ENCODE measurements at regions not wholly inside any gene's neighbourhood (a gene's known extent, or its start where the extent isn't known, plus 50 kb on each side); places are given as distances from the start of the nearest gene placed in this dataset.

DNA sequence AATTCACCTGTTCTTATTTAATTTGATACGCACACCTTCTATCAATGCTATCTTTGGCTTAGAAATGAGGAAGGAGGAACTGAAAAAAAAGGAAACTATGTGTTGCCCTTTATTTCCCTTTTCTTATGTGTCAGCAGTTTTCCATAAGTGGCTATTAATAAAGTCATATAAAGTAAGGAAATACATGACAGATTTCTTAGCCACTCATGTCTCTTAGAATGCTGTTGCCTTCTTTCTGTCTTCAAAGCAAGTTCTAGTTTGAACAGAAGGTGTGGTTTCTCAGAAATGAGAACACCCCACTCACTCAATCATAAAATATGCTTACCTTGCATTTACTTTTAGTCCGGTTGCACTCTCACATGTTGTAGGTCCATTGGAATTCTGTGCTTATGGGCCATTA is 640.5 kb upstream of the GRM7 start (continued):
- TF ChIP-seq, protein P1, sequence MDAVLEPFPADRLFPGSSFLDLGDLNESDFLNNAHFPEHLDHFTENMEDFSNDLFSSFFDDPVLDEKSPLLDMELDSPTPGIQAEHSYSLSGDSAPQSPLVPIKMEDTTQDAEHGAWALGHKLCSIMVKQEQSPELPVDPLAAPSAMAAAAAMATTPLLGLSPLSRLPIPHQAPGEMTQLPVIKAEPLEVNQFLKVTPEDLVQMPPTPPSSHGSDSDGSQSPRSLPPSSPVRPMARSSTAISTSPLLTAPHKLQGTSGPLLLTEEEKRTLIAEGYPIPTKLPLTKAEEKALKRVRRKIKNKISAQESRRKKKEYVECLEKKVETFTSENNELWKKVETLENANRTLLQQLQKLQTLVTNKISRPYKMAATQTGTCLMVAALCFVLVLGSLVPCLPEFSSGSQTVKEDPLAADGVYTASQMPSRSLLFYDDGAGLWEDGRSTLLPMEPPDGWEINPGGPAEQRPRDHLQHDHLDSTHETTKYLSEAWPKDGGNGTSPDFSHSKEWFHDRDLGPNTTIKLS (IDR thresholded peaks at IDR 0.05; ENCODE audit: borderline replicate concordance, low read depth) = no peak
- TF ChIP-seq CREBBP (IDR thresholded peaks at IDR 0.05; ENCODE audit: low read depth, low read length) (no peak), PTBP1 (IDR thresholded peaks at IDR 0.05; ENCODE audit: low read depth, low read length) (no peak), ZNF239 (CRISPR knock-in tag; IDR thresholded peaks at IDR 0.05) (no peak), EZH2 (IDR thresholded peaks at IDR 0.05; ENCODE audit: borderline replicate concordance, low read depth, low read length) (no peak), ZNF76 (CRISPR knock-in tag; IDR thresholded peaks at IDR 0.05; ENCODE audit: borderline replicate concordance) (no peak), MAFK (IDR thresholded peaks at IDR 0.05; ENCODE audit: low read length) (peak; percentile 86), CC2D1A (IDR thresholded peaks at IDR 0.05) (no peak), ZNF785 (CRISPR knock-in tag; IDR thresholded peaks at IDR 0.05) (no peak), U2AF1 (optimal IDR thresholded peaks at IDR 0.05; ENCODE audit: low read depth, low read length) (no peak), MCM7 (IDR thresholded peaks at IDR 0.05) (no peak), C11orf30 (IDR thresholded peaks at IDR 0.05; ENCODE audit: low read depth) (peak; percentile 64), SRSF7 (optimal IDR thresholded peaks at IDR 0.05; ENCODE audit: low read depth, low read length) (no peak), ZNF668 (CRISPR knock-in tag; IDR thresholded peaks at IDR 0.05) (no peak), JUND (IDR thresholded peaks at IDR 0.05; ENCODE audit: borderline replicate concordance, low read depth, low read length) (no peak), JUND (tag; IDR thresholded peaks at IDR 0.05; ENCODE audit: borderline replicate concordance, low read depth, low read length) (no peak), ZNF175 (CRISPR knock-in tag; IDR thresholded peaks at IDR 0.05; ENCODE audit: low read depth) (no peak)
- TF ChIP-seq, protein P2, sequence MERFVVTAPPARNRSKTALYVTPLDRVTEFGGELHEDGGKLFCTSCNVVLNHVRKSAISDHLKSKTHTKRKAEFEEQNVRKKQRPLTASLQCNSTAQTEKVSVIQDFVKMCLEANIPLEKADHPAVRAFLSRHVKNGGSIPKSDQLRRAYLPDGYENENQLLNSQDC (CRISPR knock-in tag; IDR thresholded peaks at IDR 0.05) = no peak
- TF ChIP-seq, protein P3, sequence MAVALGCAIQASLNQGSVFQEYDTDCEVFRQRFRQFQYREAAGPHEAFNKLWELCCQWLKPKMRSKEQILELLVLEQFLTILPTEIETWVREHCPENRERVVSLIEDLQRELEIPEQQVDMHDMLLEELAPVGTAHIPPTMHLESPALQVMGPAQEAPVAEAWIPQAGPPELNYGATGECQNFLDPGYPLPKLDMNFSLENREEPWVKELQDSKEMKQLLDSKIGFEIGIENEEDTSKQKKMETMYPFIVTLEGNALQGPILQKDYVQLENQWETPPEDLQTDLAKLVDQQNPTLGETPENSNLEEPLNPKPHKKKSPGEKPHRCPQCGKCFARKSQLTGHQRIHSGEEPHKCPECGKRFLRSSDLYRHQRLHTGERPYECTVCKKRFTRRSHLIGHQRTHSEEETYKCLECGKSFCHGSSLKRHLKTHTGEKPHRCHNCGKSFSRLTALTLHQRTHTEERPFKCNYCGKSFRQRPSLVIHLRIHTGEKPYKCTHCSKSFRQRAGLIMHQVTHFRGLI (CRISPR knock-in tag; IDR thresholded peaks at IDR 0.05) = no peak
- TF ChIP-seq, protein P4, sequence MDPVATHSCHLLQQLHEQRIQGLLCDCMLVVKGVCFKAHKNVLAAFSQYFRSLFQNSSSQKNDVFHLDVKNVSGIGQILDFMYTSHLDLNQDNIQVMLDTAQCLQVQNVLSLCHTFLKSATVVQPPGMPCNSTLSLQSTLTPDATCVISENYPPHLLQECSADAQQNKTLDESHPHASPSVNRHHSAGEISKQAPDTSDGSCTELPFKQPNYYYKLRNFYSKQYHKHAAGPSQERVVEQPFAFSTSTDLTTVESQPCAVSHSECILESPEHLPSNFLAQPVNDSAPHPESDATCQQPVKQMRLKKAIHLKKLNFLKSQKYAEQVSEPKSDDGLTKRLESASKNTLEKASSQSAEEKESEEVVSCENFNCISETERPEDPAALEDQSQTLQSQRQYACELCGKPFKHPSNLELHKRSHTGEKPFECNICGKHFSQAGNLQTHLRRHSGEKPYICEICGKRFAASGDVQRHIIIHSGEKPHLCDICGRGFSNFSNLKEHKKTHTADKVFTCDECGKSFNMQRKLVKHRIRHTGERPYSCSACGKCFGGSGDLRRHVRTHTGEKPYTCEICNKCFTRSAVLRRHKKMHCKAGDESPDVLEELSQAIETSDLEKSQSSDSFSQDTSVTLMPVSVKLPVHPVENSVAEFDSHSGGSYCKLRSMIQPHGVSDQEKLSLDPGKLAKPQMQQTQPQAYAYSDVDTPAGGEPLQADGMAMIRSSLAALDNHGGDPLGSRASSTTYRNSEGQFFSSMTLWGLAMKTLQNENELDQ (CRISPR knock-in tag; IDR thresholded peaks at IDR 0.05; ENCODE audit: borderline replicate concordance) = no peak
- TF ChIP-seq, protein P5, sequence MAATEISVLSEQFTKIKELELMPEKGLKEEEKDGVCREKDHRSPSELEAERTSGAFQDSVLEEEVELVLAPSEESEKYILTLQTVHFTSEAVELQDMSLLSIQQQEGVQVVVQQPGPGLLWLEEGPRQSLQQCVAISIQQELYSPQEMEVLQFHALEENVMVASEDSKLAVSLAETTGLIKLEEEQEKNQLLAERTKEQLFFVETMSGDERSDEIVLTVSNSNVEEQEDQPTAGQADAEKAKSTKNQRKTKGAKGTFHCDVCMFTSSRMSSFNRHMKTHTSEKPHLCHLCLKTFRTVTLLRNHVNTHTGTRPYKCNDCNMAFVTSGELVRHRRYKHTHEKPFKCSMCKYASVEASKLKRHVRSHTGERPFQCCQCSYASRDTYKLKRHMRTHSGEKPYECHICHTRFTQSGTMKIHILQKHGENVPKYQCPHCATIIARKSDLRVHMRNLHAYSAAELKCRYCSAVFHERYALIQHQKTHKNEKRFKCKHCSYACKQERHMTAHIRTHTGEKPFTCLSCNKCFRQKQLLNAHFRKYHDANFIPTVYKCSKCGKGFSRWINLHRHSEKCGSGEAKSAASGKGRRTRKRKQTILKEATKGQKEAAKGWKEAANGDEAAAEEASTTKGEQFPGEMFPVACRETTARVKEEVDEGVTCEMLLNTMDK (IDR thresholded peaks at IDR 0.05; ENCODE audit: borderline replicate concordance, insufficient read depth, low read depth, low read length, poor library complexity, severe bottlenecking) = no peak
- TF ChIP-seq, protein P6, sequence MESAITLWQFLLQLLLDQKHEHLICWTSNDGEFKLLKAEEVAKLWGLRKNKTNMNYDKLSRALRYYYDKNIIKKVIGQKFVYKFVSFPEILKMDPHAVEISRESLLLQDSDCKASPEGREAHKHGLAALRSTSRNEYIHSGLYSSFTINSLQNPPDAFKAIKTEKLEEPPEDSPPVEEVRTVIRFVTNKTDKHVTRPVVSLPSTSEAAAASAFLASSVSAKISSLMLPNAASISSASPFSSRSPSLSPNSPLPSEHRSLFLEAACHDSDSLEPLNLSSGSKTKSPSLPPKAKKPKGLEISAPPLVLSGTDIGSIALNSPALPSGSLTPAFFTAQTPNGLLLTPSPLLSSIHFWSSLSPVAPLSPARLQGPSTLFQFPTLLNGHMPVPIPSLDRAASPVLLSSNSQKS (CRISPR knock-in tag; IDR thresholded peaks at IDR 0.05) = no peak
